ENCODE measurements at regions not wholly inside any gene's neighbourhood (a gene's known extent, or its start where the extent isn't known, plus 50 kb on each side); places are given as distances from the start of the nearest gene placed in this dataset.

- TF ChIP-seq MAFK (IDR thresholded peaks at IDR 0.05; ENCODE audit: partially characterized antibody) (no peak), ESRRA (IDR thresholded peaks at IDR 0.05; ENCODE audit: borderline replicate concordance, low read length) (no peak), CEBPB (IDR thresholded peaks at IDR 0.05) (no peak), E2F6 (IDR thresholded peaks at IDR 0.05; ENCODE audit: borderline replicate concordance, low read depth) (no peak), REST (IDR thresholded peaks at IDR 0.05) (no peak), RFX5 (IDR thresholded peaks at IDR 0.05) (no peak), ZC3H11A (IDR thresholded peaks at IDR 0.05) (no peak), CBX8 (IDR thresholded peaks at IDR 0.05) (no peak), BHLHE40 (IDR thresholded peaks at IDR 0.05; ENCODE audit: low read depth, low read length) (no peak), POLR2A (IDR thresholded peaks at IDR 0.05; ENCODE audit: low read length) (no peak), JUN (IDR thresholded peaks at IDR 0.05) (no peak)
- TF ChIP-seq, protein P1, sequence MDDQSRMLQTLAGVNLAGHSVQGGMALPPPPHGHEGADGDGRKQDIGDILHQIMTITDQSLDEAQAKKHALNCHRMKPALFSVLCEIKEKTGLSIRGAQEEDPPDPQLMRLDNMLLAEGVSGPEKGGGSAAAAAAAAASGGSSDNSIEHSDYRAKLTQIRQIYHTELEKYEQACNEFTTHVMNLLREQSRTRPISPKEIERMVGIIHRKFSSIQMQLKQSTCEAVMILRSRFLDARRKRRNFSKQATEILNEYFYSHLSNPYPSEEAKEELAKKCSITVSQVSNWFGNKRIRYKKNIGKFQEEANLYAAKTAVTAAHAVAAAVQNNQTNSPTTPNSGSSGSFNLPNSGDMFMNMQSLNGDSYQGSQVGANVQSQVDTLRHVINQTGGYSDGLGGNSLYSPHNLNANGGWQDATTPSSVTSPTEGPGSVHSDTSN (IDR thresholded peaks at IDR 0.05), result no peak
- TF ChIP-seq, protein P2, sequence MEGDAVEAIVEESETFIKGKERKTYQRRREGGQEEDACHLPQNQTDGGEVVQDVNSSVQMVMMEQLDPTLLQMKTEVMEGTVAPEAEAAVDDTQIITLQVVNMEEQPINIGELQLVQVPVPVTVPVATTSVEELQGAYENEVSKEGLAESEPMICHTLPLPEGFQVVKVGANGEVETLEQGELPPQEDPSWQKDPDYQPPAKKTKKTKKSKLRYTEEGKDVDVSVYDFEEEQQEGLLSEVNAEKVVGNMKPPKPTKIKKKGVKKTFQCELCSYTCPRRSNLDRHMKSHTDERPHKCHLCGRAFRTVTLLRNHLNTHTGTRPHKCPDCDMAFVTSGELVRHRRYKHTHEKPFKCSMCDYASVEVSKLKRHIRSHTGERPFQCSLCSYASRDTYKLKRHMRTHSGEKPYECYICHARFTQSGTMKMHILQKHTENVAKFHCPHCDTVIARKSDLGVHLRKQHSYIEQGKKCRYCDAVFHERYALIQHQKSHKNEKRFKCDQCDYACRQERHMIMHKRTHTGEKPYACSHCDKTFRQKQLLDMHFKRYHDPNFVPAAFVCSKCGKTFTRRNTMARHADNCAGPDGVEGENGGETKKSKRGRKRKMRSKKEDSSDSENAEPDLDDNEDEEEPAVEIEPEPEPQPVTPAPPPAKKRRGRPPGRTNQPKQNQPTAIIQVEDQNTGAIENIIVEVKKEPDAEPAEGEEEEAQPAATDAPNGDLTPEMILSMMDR (IDR thresholded peaks at IDR 0.05), result no peak
Observed at GRCh38 chr18:29041976-29042375, 865.0 kb upstream of the CDH2 start.
